Spleen (tissue), 11 donors: ENCODE measurements at regions not wholly inside any gene's neighbourhood (a gene's known extent, or its start where the extent isn't known, plus 50 kb on each side); places are given as distances from the start of the nearest gene placed in this dataset.

Experiments used
- DNase-seq: peaks from one replicate; pipeline ENCODE4 v3.0.0-alpha.2; 2020
- H3K27ac ChIP-seq, 8 donors: fragments of 200-600 bp; sonication (generic) in 7 of 8; 1 replicate in 4 of 8; 2 replicates in 4 of 8; pipeline versions ENCODE4 v1.5.0 to v1.8.0; 2016 to 2021; ENCODE audit warnings: inconsistent platforms in 4 of 8, mild to moderate bottlenecking in 4 of 8, moderate library complexity in 1 of 8
- H3K27me3 ChIP-seq, 7 donors: fragments of 200-600 bp; sonication (generic) in 6 of 7; replicated peaks in 1 of 7; 1 replicate in 4 of 7; 2 replicates in 3 of 7; pipeline versions ENCODE4 v1.5.0 to v1.8.0; 2016 to 2021; ENCODE audit warnings: inconsistent platforms in 3 of 7, mild to moderate bottlenecking in 1 of 7
- H3K36me3 ChIP-seq, 6 donors: fragments of 200-600 bp; sonication (generic) in 5 of 6; 1 replicate in 4 of 6; 2 replicates in 2 of 6; pipeline versions ENCODE4 v1.5.0 to v1.8.0; 2016 to 2021; ENCODE audit warnings: inconsistent platforms in 2 of 6
- H3K4me1 ChIP-seq, 6 donors: fragments of 200-600 bp; sonication (generic) in 5 of 6; 1 replicate in 3 of 6; 2 replicates in 3 of 6; pipeline versions ENCODE4 v1.5.0 to v1.8.0; 2016 to 2021; ENCODE audit warnings: inconsistent platforms in 3 of 6
- H3K4me3 ChIP-seq, 8 donors: fragments of 200-600 bp; sonication (generic) in 7 of 8; 1 replicate in 4 of 8; 2 replicates in 4 of 8; pipeline versions ENCODE4 v1.5.0 to v1.8.0; 2016 to 2021; ENCODE audit warnings: inconsistent platforms in 4 of 8, mild to moderate bottlenecking in 4 of 8, moderate library complexity in 2 of 8
- H3K9me3 ChIP-seq, 8 donors: fragments of 200-600 bp; sonication (generic) in 7 of 8; 1 replicate in 4 of 8; 2 replicates in 4 of 8; pipeline versions ENCODE4 v1.5.0 to v1.8.0; 2016 to 2021; ENCODE audit warnings: inconsistent platforms in 4 of 8
- CTCF ChIP-seq, 11 experiments: fragments of 200-600 bp in 7 of 11; fragments of 450-650 bp in 4 of 11; sonication (generic) in 4 of 11; IDR thresholded peaks in 8 of 11; conservative IDR thresholded peaks in 3 of 11; 1 replicate in 7 of 11; 2 replicates in 4 of 11; pipeline versions ENCODE4 v1.4.0 to v1.8.0; 2016 to 2021; ENCODE audit warnings: antibody characterized with exemption in 11 of 11, inconsistent platforms in 4 of 11, mild to moderate bottlenecking in 1 of 11
- POLR2A ChIP-seq, 3 donors: fragments of 450-650 bp; IDR thresholded peaks; one replicate each; pipeline ENCODE4 v1.5.1; 2017; ENCODE audit warnings: antibody characterized with exemption in 3 of 3, mild to moderate bottlenecking in 1 of 3
- POLR2AphosphoS5 ChIP-seq, 3 donors: sonication (generic); formaldehyde crosslinking; IDR thresholded peaks; one replicate each; pipeline ENCODE4 v1.5.1; 2017; ENCODE audit warnings: antibody characterized with exemption in 3 of 3
- WGBS, 5 donors: extraction: QIAGEN DNeasy Blood & Tissue Kit in 3 of 5; methylation state at CpG; one replicate each; pipeline versions ENCODE4 v1.1.5 to v1.1.7; 2013 to 2018; 5-methylcytosine and 5-hydroxymethylcytosine counted together
- intact Hi-C: fragments of 100-400 bp; cut with DNase I; formaldehyde crosslinking; loops from one replicate; pipeline ENCODE4 v1.15.0; 2023; ENCODE audit warnings: low total_unique reads
- donor health status: healthy with polysubstance abuse.
- donor health status: DM: no; HTN: no; CAD: no; lungs with moderate emphysema.
- donor health status: DM: no; HTN: no; CAD: no.
- donor health status: Bipolar disorder and iron deficiency.
- donor health status: healthy.
- donor health status: DM: no; HTN: no; CAD: no.
- donor health status: DM: yes; HTN: yes; CAD: no.

GRCh38 chr5:18553269-18553668, 919.0 kb downstream of the TAF11L14 start:
- WGBS, 5 donors: 47 to 75% (median 64%) methylated on average over 3 of the region's 3 CpGs
- Histone ChIP-seq H3K9me3 (peaks cover 0 to 34% (median 26%) of the 10 kb centered on the region in 8 donors), H3K27me3 (no peaks in the 10 kb centered on the region), H3K4me1 (no peaks in the 10 kb centered on the region), H3K36me3 (no peaks in the 10 kb centered on the region), H3K27ac (no peak overlapping the region), H3K4me3 (no peak overlapping the region)
- DNase-seq: no peak
- intact Hi-C loops: no loop called here
- TF ChIP-seq CTCF (IDR thresholded peaks at IDR 0.05 in 8 of 11, conservative IDR thresholded peaks at IDR 0.05 in 3 of 11) (no peak), POLR2A (IDR thresholded peaks at IDR 0.05) (no peak), POLR2AphosphoS5 (IDR thresholded peaks at IDR 0.05) (no peak)

DNA sequence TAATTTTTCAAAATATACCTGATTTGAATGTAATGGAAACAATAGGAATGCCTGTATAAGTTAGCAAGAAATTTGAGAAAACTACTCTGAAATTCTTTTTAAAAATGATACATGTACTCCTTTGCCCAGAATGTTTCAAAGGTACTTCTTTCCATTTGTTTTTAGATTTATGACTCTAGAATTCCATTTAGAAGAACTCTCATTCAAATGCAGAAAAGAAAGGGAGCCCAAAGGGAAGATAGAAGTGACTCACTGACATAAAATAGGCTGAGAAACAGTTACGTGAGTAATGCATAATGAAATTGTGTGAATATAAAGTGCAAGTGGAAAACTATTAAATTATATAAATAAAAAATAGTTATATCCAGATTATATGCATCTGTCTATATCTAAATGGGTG, 926.3 kb downstream of the TAF11L14 start:
- no peaks in the 10 kb centered on the region for H3K4me1 ChIP-seq
- intact Hi-C loops: no loop called here
- 81 to 100% (median 89%) methylated on average over 1 of the region's 1 CpG for WGBS, 5 donors

GRCh38 chr5:18563853-18564252, 929.6 kb downstream of the TAF11L14 start:
- H3K4me3 ChIP-seq: no peak overlapping the region
- no peak for DNase-seq
- TF ChIP-seq POLR2A (IDR thresholded peaks at IDR 0.05): no peak
- TF ChIP-seq POLR2AphosphoS5 (IDR thresholded peaks at IDR 0.05): no peak
- no peak for TF ChIP-seq CTCF (IDR thresholded peaks at IDR 0.05 in 8 of 11, conservative IDR thresholded peaks at IDR 0.05 in 3 of 11)
- H3K27me3 ChIP-seq: no peaks in the 10 kb centered on the region
- H3K36me3 ChIP-seq: no peaks in the 10 kb centered on the region
- intact Hi-C loops: no loop called here
- no peaks in the 10 kb centered on the region for H3K4me1 ChIP-seq
- no peak overlapping the region for H3K27ac ChIP-seq
- no peaks in the 10 kb centered on the region for H3K9me3 ChIP-seq
- WGBS, 5 donors: 73 to 97% (median 92%) methylated on average over 2 of the region's 2 CpGs

More for the DNA sequence above, 926.3 kb downstream of the TAF11L14 start:
- Histone ChIP-seq H3K36me3 (no peaks in the 10 kb centered on the region), H3K4me3 (no peak overlapping the region), H3K9me3 (no peaks in the 10 kb centered on the region), H3K27me3 (no peaks in the 10 kb centered on the region), H3K27ac (no peak overlapping the region)
- DNase-seq: no peak
- TF ChIP-seq CTCF (IDR thresholded peaks at IDR 0.05 in 8 of 11, conservative IDR thresholded peaks at IDR 0.05 in 3 of 11) (no peak), POLR2AphosphoS5 (IDR thresholded peaks at IDR 0.05) (no peak), POLR2A (IDR thresholded peaks at IDR 0.05) (no peak)

DNA sequence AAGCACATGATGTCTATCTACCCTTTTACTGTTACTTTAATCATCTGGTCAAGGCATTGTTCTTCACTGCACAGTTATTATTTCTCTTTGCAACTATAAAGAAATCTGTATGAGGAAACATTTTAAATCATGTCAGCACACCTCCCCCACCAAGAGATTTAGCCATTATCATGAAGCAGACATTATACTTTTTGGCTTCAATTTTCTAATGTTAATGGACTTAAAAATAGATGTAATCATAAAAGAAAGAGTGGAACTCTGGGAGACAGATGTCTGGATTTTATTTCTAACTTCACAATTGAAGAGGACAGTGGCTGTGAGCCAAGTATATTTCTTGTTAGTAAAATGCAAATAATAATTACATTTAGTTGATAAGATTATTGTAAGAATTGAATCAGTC, 932.4 kb downstream of the TAF11L14 start:
- DNase-seq: no peak
- intact Hi-C loops: no loop called here
- H3K36me3 ChIP-seq: no peaks in the 10 kb centered on the region
- H3K27ac ChIP-seq: no peak overlapping the region
- H3K27me3 ChIP-seq: no peaks in the 10 kb centered on the region
- H3K4me3 ChIP-seq: no peak overlapping the region
- peaks cover 0 to 4% (median 0%) of the 10 kb centered on the region in 8 donors for H3K9me3 ChIP-seq
- H3K4me1 ChIP-seq: no peaks in the 10 kb centered on the region
- no peak for TF ChIP-seq CTCF (IDR thresholded peaks at IDR 0.05 in 8 of 11, conservative IDR thresholded peaks at IDR 0.05 in 3 of 11)
- no peak for TF ChIP-seq POLR2AphosphoS5 (IDR thresholded peaks at IDR 0.05)
- no peak for TF ChIP-seq POLR2A (IDR thresholded peaks at IDR 0.05)
